Esophagus muscularis mucosa (tissue), 3 donors: ENCODE measurements at regions not wholly inside any gene's neighbourhood (a gene's known extent, or its start where the extent isn't known, plus 50 kb on each side); places are given as distances from the start of the nearest gene placed in this dataset.

Experiments used
- POLR2A ChIP-seq: fragments of 450-650 bp; IDR thresholded peaks from one replicate; pipeline ENCODE4 v1.6.1; 2017; ENCODE audit warnings: antibody characterized with exemption, moderate library complexity, mild to moderate bottlenecking, low read depth
- POLR2AphosphoS5 ChIP-seq, 2 donors: sonication (generic); formaldehyde crosslinking; IDR thresholded peaks; one replicate each; pipeline ENCODE4 v1.6.1; 2017; ENCODE audit warnings: antibody characterized with exemption in 2 of 2
- TF ChIP-seq, protein P1 (sequence below), 3 experiments: fragments of 200-600 bp in 2 of 3; fragments of 450-650 bp in 1 of 3; sonication (generic) in 2 of 3; IDR thresholded peaks; one replicate each; pipeline ENCODE4 v1.5.1; 2017 to 2019; ENCODE audit warnings: antibody characterized with exemption in 3 of 3, mild to moderate bottlenecking in 2 of 3, moderate library complexity in 1 of 3

DNA sequence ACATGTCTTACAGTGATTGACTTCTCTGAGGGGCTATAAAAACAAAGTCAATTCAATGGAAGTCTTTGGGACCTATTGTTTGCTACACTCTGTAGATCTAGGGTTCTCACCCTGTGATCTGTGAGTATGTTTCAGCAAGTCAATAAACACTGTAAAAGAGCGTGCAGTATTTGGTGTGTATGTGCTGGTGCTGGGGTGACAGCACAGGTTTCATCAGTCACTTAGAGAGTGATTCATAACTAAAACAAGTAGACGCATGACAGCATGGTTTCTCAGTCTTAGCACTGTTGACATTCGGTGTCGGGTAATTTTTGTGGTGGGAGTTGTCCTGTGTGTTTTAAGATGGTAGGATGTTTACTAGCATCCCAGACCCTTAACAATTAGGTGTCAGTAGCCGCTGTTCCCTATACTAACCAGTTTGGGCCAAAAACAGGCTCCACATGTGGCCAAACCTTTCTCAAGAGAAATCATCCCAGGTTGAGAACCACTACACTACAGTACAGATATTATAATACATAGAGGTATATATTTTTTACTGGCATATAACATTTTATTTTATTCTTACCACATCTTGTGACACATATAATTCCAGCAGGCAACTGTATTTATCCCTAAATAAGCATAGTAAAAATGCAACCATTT, 411.8 kb downstream of the ARL4A start:
- TF ChIP-seq, protein P1, sequence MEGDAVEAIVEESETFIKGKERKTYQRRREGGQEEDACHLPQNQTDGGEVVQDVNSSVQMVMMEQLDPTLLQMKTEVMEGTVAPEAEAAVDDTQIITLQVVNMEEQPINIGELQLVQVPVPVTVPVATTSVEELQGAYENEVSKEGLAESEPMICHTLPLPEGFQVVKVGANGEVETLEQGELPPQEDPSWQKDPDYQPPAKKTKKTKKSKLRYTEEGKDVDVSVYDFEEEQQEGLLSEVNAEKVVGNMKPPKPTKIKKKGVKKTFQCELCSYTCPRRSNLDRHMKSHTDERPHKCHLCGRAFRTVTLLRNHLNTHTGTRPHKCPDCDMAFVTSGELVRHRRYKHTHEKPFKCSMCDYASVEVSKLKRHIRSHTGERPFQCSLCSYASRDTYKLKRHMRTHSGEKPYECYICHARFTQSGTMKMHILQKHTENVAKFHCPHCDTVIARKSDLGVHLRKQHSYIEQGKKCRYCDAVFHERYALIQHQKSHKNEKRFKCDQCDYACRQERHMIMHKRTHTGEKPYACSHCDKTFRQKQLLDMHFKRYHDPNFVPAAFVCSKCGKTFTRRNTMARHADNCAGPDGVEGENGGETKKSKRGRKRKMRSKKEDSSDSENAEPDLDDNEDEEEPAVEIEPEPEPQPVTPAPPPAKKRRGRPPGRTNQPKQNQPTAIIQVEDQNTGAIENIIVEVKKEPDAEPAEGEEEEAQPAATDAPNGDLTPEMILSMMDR (IDR thresholded peaks at IDR 0.05) = no peak
- TF ChIP-seq POLR2A (no peak), POLR2AphosphoS5 (IDR thresholded peaks at IDR 0.05) (no peak)
